ENCODE measurements at regions not wholly inside any gene's neighbourhood (a gene's known extent, or its start where the extent isn't known, plus 50 kb on each side); places are given as distances from the start of the nearest gene placed in this dataset.

DNA sequence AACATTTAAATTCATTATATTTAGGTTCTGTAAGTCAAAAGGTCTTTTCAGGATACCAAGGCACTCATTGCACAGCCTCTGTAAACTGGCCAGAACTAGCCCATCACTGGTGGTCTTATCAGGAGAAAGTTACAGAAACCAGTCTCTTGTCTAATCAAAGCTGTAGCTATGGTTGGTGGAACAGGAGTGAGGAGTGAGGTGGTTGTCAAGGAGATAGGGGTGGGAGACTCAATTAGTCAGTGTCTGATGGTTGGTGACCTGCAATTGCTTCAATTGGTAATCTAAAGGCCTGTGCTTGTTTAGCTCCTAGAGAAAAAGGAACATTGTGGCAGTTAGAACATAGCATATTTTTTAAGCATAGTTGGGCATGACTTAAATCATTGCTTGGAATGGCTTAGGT, 458.6 kb upstream of the CDH2 start:
- TF ChIP-seq, protein P1, sequence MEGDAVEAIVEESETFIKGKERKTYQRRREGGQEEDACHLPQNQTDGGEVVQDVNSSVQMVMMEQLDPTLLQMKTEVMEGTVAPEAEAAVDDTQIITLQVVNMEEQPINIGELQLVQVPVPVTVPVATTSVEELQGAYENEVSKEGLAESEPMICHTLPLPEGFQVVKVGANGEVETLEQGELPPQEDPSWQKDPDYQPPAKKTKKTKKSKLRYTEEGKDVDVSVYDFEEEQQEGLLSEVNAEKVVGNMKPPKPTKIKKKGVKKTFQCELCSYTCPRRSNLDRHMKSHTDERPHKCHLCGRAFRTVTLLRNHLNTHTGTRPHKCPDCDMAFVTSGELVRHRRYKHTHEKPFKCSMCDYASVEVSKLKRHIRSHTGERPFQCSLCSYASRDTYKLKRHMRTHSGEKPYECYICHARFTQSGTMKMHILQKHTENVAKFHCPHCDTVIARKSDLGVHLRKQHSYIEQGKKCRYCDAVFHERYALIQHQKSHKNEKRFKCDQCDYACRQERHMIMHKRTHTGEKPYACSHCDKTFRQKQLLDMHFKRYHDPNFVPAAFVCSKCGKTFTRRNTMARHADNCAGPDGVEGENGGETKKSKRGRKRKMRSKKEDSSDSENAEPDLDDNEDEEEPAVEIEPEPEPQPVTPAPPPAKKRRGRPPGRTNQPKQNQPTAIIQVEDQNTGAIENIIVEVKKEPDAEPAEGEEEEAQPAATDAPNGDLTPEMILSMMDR (IDR thresholded peaks at IDR 0.05): no peak
- no peak for TF ChIP-seq POLR2A (IDR thresholded peaks at IDR 0.05)
